ENCODE measurements at regions not wholly inside any gene's neighbourhood (a gene's known extent, or its start where the extent isn't known, plus 50 kb on each side); places are given as distances from the start of the nearest gene placed in this dataset.

- TF ChIP-seq, protein P1, sequence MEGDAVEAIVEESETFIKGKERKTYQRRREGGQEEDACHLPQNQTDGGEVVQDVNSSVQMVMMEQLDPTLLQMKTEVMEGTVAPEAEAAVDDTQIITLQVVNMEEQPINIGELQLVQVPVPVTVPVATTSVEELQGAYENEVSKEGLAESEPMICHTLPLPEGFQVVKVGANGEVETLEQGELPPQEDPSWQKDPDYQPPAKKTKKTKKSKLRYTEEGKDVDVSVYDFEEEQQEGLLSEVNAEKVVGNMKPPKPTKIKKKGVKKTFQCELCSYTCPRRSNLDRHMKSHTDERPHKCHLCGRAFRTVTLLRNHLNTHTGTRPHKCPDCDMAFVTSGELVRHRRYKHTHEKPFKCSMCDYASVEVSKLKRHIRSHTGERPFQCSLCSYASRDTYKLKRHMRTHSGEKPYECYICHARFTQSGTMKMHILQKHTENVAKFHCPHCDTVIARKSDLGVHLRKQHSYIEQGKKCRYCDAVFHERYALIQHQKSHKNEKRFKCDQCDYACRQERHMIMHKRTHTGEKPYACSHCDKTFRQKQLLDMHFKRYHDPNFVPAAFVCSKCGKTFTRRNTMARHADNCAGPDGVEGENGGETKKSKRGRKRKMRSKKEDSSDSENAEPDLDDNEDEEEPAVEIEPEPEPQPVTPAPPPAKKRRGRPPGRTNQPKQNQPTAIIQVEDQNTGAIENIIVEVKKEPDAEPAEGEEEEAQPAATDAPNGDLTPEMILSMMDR (IDR thresholded peaks at IDR 0.05), result no peak
- no peak for TF ChIP-seq POLR2A (IDR thresholded peaks at IDR 0.05)
Measured at GRCh38 chr11:82559609-82560008, 174.1 kb downstream of the FAM181B start.

Measured in heart left ventricle (tissue), 13 donors.